Spleen (tissue), 7 donors: ENCODE measurements at regions not wholly inside any gene's neighbourhood (a gene's known extent, or its start where the extent isn't known, plus 50 kb on each side); places are given as distances from the start of the nearest gene placed in this dataset.

Experiments
- CTCF ChIP-seq, 11 experiments: fragments of 200-600 bp in 7 of 11; fragments of 450-650 bp in 4 of 11; sonication (generic) in 4 of 11; IDR thresholded peaks in 8 of 11; conservative IDR thresholded peaks in 3 of 11; 1 replicate in 7 of 11; 2 replicates in 4 of 11; pipeline versions ENCODE4 v1.4.0 to v1.8.0; 2016 to 2021; ENCODE audit warnings: antibody characterized with exemption in 11 of 11, inconsistent platforms in 4 of 11, mild to moderate bottlenecking in 1 of 11
- POLR2AphosphoS5 ChIP-seq, 3 donors: sonication (generic); formaldehyde crosslinking; IDR thresholded peaks; one replicate each; pipeline ENCODE4 v1.5.1; 2017; ENCODE audit warnings: antibody characterized with exemption in 3 of 3
- donor health status: DM: no; HTN: no; CAD: no; lungs with moderate emphysema.
- donor health status: DM: no; HTN: no; CAD: no.
- donor health status: DM: no; HTN: no; CAD: no.

GRCh38 chr18:67615876-67616275 lies 99.4 kb upstream of the DSEL start:
- TF ChIP-seq POLR2AphosphoS5 (IDR thresholded peaks at IDR 0.05): no peak
- no peak for TF ChIP-seq CTCF (IDR thresholded peaks at IDR 0.05 in 8 of 11, conservative IDR thresholded peaks at IDR 0.05 in 3 of 11)
